Transverse colon (tissue), 4 donors: ENCODE measurements at regions not wholly inside any gene's neighbourhood (a gene's known extent, or its start where the extent isn't known, plus 50 kb on each side); places are given as distances from the start of the nearest gene placed in this dataset.

ENCODE experiments used
- CTCF ChIP-seq, 5 experiments: fragments of 200-600 bp in 3 of 5; fragments of 450-650 bp in 2 of 5; sonication (generic) in 3 of 5; IDR thresholded peaks; 1 replicate in 2 of 5; 2 replicates in 3 of 5; pipeline ENCODE4 v1.5.1; 2016 to 2017; ENCODE audit warnings: antibody characterized with exemption in 5 of 5, inconsistent platforms in 3 of 5, mild to moderate bottlenecking in 2 of 5, moderate library complexity in 1 of 5
- EP300 ChIP-seq: sonication (generic); formaldehyde crosslinking; IDR thresholded peaks from one replicate; pipeline ENCODE4 v1.6.1; 2017; ENCODE audit warnings: antibody characterized with exemption, low read depth
- POLR2A ChIP-seq: fragments of 450-650 bp; IDR thresholded peaks from one replicate; pipeline ENCODE4 v1.6.1; 2016; ENCODE audit warnings: antibody characterized with exemption, mild to moderate bottlenecking, moderate library complexity
- POLR2AphosphoS5 ChIP-seq, 3 donors: sonication (generic); formaldehyde crosslinking; IDR thresholded peaks; one replicate each; pipeline ENCODE4 v1.6.1; 2016; ENCODE audit warnings: antibody characterized with exemption in 3 of 3

GRCh38 chr3:162262129-162262528, 765.5 kb downstream of the OTOL1 start:
- no peak for TF ChIP-seq POLR2A
- TF ChIP-seq CTCF (IDR thresholded peaks at IDR 0.05) = no peak
- no peak for TF ChIP-seq POLR2AphosphoS5 (IDR thresholded peaks at IDR 0.05)
- no peak for TF ChIP-seq EP300
